SK-N-SH treated with all-trans-retinoic acid at 6 μM for 48 hours (cell line): ENCODE measurements at regions not wholly inside any gene's neighbourhood (a gene's known extent, or its start where the extent isn't known, plus 50 kb on each side); places are given as distances from the start of the nearest gene placed in this dataset.

ENCODE experiments used
- ATAC-seq: fragments of 200-7000 bp; cut with Tn5 transposase; 3 replicates; pipeline ENCODE4 v1.9.1; 2020; ENCODE audit warnings: mild to moderate bottlenecking, moderate library complexity
- ARNTL ChIP-seq: fragments of 450-650 bp; formaldehyde crosslinking; IDR thresholded peaks from 2 replicates; pipeline ENCODE4 v1.5.0; 2020; ENCODE audit warnings: low read depth, mild to moderate bottlenecking, moderate library complexity, borderline replicate concordance
- BACH2 ChIP-seq: fragments of 250-450 bp; sonication (Bioruptor Pico); IDR thresholded peaks from 2 replicates; pipeline ENCODE4 v1.9.0; 2021; ENCODE audit warnings: mild to moderate bottlenecking, borderline replicate concordance
- CREB5 ChIP-seq: fragments of 250-450 bp; sonication (Bioruptor Pico); IDR thresholded peaks from 2 replicates; pipeline ENCODE4 v1.5.1; 2020; ENCODE audit warnings: low read depth, mild to moderate bottlenecking, moderate library complexity
- CSDC2 ChIP-seq: fragments of 250-450 bp; sonication (Bioruptor Pico); IDR thresholded peaks from 2 replicates; pipeline ENCODE4 v1.5.0; 2020; ENCODE audit warnings: mild to moderate bottlenecking, moderate library complexity
- CSRNP3 ChIP-seq: fragments of 250-450 bp; sonication (Bioruptor Pico); IDR thresholded peaks from 2 replicates; pipeline ENCODE4 v1.5.1; 2021; ENCODE audit warnings: mild to moderate bottlenecking, moderate library complexity
- ESRRG ChIP-seq: fragments of 250-450 bp; sonication (Bioruptor Pico); IDR thresholded peaks from 2 replicates; pipeline ENCODE4 v1.6.1; 2021; ENCODE audit warnings: mild to moderate bottlenecking
- GLIS3 ChIP-seq: fragments of 250-450 bp; sonication (Bioruptor Pico); IDR thresholded peaks from 2 replicates; pipeline ENCODE4 v1.5.0; 2020; ENCODE audit warnings: mild to moderate bottlenecking, moderate library complexity
- ISL1 ChIP-seq: fragments of 250-450 bp; sonication (Bioruptor Pico); IDR thresholded peaks from 2 replicates; pipeline ENCODE4 v2.1.2; 2022; ENCODE audit warnings: mild to moderate bottlenecking, moderate library complexity
- OSR1 ChIP-seq: fragments of 250-450 bp; sonication (Bioruptor Pico); IDR thresholded peaks from 2 replicates; pipeline ENCODE4 v1.8.0; 2022; ENCODE audit warnings: moderate library complexity, mild to moderate bottlenecking, inconsistent platforms
- POU6F1 ChIP-seq: fragments of 250-450 bp; sonication (Bioruptor Pico); IDR thresholded peaks from 2 replicates; pipeline ENCODE4 v1.8.0; 2021; ENCODE audit warnings: low read depth, mild to moderate bottlenecking, moderate library complexity, borderline replicate concordance
- PPARA ChIP-seq: fragments of 250-450 bp; sonication (Bioruptor Pico); IDR thresholded peaks from 2 replicates; pipeline ENCODE4 v1.5.0; 2020; ENCODE audit warnings: mild to moderate bottlenecking, borderline replicate concordance
- RARB ChIP-seq: fragments of 250-450 bp; sonication (Bioruptor Pico); IDR thresholded peaks from 2 replicates; pipeline ENCODE4 v1.8.0; 2021; ENCODE audit warnings: mild to moderate bottlenecking, moderate library complexity
- SNAI2 ChIP-seq: fragments of 250-450 bp; sonication (Bioruptor Pico); IDR thresholded peaks from 2 replicates; pipeline ENCODE4 v1.5.0; 2020; ENCODE audit warnings: mild to moderate bottlenecking, moderate library complexity
- TCF4 ChIP-seq: fragments of 250-450 bp; sonication (Bioruptor Pico); IDR thresholded peaks from 2 replicates; pipeline ENCODE4 v1.8.0; 2021; ENCODE audit warnings: mild to moderate bottlenecking, moderate library complexity, borderline replicate concordance
- TOX ChIP-seq: fragments of 250-450 bp; sonication (Bioruptor Pico); IDR thresholded peaks from 2 replicates; pipeline ENCODE4 v1.8.0; 2021; ENCODE audit warnings: mild to moderate bottlenecking, moderate library complexity, borderline replicate concordance
- TSHZ2 ChIP-seq: fragments of 250-450 bp; sonication (Bioruptor Pico); IDR thresholded peaks from 2 replicates; pipeline ENCODE4 v1.5.0; 2020; ENCODE audit warnings: mild to moderate bottlenecking, moderate library complexity
- ZC3H10 ChIP-seq: fragments of 250-450 bp; sonication (Bioruptor Pico); IDR thresholded peaks from 2 replicates; pipeline ENCODE4 v1.5.1; 2021; ENCODE audit warnings: mild to moderate bottlenecking, moderate library complexity
- ZFP3 ChIP-seq: fragments of 250-450 bp; sonication (Bioruptor Pico); IDR thresholded peaks from 2 replicates; pipeline ENCODE4 v1.5.0; 2020; ENCODE audit warnings: mild to moderate bottlenecking, moderate library complexity
- ZFP30 ChIP-seq: fragments of 450-650 bp; formaldehyde crosslinking; IDR thresholded peaks from 2 replicates; pipeline ENCODE4 v1.5.0; 2022; ENCODE audit warnings: mild to moderate bottlenecking, moderate library complexity
- ZNF565 ChIP-seq: fragments of 450-650 bp; formaldehyde crosslinking; conservative IDR thresholded peaks from 2 replicates; pipeline ENCODE4 v1.5.0; 2020; ENCODE audit warnings: low read depth, mild to moderate bottlenecking, moderate library complexity
- ZNF70 ChIP-seq: fragments of 450-650 bp; formaldehyde crosslinking; IDR thresholded peaks from 2 replicates; pipeline ENCODE4 v1.5.0; 2020; ENCODE audit warnings: mild to moderate bottlenecking, moderate library complexity
- ZNF8 ChIP-seq: fragments of 450-650 bp; formaldehyde crosslinking; IDR thresholded peaks from 2 replicates; pipeline ENCODE4 v1.5.0; 2020; ENCODE audit warnings: mild to moderate bottlenecking, moderate library complexity

GRCh38 chr20:16902662-16903061, 154.5 kb downstream of the OTOR start:
- TF ChIP-seq ISL1 (CRISPR knock-in tag) (no peak), SNAI2 (no peak), CSRNP3 (CRISPR knock-in tag) (no peak), ZNF565 (CRISPR knock-in tag) (no peak), TCF4 (CRISPR knock-in tag) (no peak), OSR1 (no peak), TSHZ2 (CRISPR knock-in tag) (no peak), ZNF70 (CRISPR knock-in tag) (no peak), BACH2 (no peak), PPARA (CRISPR knock-in tag) (no peak), ZC3H10 (no peak), ESRRG (CRISPR knock-in tag) (no peak), ARNTL (no peak), CSDC2 (CRISPR knock-in tag) (no peak), TOX (CRISPR knock-in tag) (no peak), POU6F1 (CRISPR knock-in tag) (no peak), CREB5 (CRISPR knock-in tag) (no peak), ZFP3 (CRISPR knock-in tag) (no peak), ZNF8 (CRISPR knock-in tag) (no peak), GLIS3 (CRISPR knock-in tag) (no peak)
- ATAC-seq, result no peak

GRCh38 chr20:16904751-16905150, 156.6 kb downstream of the OTOR start:
- ATAC-seq, result no peak
- TF ChIP-seq BACH2 (no peak), RARB (no peak)

DNA sequence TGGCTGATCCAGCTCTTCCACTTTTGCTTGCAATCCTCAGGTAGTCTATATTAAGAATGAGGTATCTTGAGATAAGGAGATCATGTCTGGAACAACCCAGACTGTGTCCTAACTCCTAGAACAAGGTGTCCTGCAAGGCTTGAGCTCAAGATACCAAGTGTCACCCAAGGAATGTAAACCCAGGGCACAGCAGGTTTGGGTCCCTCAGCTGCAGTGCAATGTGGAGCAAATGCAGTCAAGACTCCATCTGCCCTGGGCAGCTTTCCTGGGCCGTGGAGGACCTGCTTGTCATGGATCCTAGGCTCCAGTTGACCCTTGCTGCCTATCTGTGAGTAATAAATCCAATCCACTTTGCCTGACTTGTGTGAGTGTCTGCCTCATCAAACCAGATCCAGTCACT, 166.1 kb downstream of the OTOR start:
- TF ChIP-seq OSR1, result no peak
- no peak for TF ChIP-seq ZC3H10
- TF ChIP-seq ESRRG (CRISPR knock-in tag), result no peak
- ATAC-seq, result no peak

- ATAC-seq, result no peak
- TF ChIP-seq ZFP30 (CRISPR knock-in tag), result no peak
- no peak for TF ChIP-seq CSDC2 (CRISPR knock-in tag)
- no peak for TF ChIP-seq GLIS3 (CRISPR knock-in tag)
- TF ChIP-seq ZNF8 (CRISPR knock-in tag), result no peak
- no peak for TF ChIP-seq BACH2
- TF ChIP-seq CREB5 (CRISPR knock-in tag), result no peak
- TF ChIP-seq POU6F1 (CRISPR knock-in tag), result no peak
- no peak for TF ChIP-seq TOX (CRISPR knock-in tag)
- TF ChIP-seq ESRRG (CRISPR knock-in tag), result no peak
- TF ChIP-seq TCF4 (CRISPR knock-in tag), result no peak
- no peak for TF ChIP-seq OSR1
- no peak for TF ChIP-seq TSHZ2 (CRISPR knock-in tag)
- no peak for TF ChIP-seq ZNF565 (CRISPR knock-in tag)
Observed at GRCh38 chr20:16916165-16916564, 168.0 kb downstream of the OTOR start.
